Medulla oblongata (tissue), 1 donor: ENCODE measurements at regions not wholly inside any gene's neighbourhood (a gene's known extent, or its start where the extent isn't known, plus 50 kb on each side); places are given as distances from the start of the nearest gene placed in this dataset.

Experiments
- DNase-seq: peaks from one replicate; pipeline ENCODE4 v3.0.0-alpha.2; 2015; ENCODE audit errors: extremely low spot score

DNA sequence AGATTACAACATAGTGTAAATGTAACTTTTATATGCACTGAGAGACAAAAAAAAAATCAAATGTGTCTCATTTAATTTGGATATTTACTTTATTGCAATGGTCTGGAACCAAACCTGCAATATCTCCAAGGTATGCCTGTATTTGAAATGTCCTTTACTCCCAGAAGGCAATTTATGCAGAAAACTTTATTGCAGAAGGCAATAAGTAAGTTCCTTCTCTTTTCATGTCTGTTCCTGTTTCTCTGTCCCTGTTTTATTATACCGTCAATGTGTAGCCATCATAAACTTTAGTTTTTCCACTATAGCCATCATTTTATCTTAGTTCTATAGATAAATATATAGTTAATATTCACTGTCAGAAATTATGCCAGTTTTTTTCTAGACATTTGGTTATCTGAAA is 513.1 kb upstream of the FAM98A start:
- DNase-seq: no peak

DNA sequence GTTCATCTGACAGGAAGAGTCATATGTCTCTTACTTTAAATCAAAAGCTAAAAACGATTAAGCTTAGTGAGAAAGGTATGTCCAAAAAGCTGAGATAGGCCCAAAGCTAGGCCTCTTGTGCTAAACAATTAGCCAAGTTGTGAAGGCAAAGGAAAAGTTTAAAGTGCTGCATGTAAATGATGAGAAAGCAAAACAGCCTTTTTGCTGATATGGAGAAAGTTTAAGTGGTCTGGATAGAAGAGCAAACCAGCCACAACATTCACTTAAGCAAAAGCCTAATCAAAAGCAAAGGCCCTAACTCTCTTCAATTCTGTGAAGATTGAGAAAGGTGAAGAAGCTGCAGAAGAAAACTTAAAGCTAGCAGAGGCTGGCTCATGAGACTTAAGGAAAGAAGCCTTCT is 511.3 kb upstream of the FAM98A start:
- DNase-seq: no peak

DNA sequence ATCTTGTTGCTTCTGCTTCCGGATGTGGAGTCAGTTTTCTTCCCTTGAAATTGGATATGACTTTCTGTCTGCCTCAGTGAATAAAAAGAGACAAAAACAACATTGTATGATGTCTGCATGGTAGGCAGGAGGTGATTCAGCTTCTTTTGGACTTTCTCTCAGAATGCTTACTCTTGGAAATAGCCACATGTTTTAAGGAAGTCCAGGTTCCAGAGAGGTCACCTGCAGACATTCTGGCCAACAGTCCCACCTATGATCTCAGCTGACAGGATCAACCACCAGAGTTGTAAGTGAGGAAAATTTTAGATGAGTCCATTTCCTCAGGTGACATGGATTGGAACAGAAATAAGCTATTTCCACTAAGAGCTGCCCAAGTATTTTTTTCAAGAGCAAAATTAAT is 508.7 kb upstream of the FAM98A start:
- no peak for DNase-seq

DNA sequence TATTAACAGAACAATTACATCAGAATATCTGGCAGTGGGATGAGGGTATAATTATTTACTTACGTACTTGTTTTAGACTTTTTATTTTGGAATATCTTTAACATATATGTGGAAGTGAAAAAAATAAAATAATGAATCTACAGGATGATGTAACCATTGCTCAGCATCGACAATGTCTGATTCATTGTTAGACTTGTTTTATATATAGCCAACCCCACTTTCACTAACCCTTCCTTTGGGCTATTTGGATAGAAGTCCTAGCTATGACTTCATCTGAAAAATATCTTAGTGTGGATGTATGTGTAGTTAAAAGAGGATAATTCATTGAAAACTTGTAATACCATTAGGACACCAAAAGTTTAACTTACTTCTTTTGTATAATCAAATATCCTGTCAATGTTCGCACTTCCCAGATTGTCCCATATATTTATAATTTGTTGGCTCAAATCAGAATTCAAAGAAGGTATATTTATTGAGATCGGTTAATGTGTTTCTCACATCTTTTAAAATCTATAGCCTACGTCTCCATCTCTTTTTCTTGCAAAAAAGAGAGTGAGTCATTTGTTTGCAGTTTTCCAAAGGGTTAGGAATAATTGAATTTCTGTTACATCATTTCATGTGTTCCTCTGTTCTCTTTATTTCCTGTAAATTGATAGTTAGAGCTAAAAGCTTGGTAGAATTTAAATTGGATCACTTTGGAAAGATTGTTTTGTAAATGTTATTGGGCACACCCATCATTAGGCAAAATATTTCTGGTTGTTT is 506.1 kb upstream of the FAM98A start:
- DNase-seq: no peak

DNA sequence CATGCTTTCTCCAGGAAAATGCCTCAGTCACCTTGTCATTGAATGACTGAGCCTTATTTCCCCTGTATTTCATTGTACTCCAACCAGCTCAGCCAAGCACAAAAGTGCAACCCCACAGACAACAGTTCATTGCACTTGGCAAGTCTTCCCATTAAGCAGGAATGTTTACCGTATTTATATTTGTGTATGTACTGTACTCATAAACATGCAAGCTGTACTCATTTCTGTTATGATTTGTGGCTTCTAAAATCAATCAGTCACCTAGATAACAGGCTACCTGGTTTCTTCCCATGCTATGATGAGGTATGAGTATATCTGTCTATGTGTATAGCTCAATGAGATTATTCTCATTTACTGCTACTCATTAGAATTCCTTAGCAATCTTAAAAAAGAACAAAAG is 505.5 kb upstream of the FAM98A start:
- DNase-seq: no peak

DNA sequence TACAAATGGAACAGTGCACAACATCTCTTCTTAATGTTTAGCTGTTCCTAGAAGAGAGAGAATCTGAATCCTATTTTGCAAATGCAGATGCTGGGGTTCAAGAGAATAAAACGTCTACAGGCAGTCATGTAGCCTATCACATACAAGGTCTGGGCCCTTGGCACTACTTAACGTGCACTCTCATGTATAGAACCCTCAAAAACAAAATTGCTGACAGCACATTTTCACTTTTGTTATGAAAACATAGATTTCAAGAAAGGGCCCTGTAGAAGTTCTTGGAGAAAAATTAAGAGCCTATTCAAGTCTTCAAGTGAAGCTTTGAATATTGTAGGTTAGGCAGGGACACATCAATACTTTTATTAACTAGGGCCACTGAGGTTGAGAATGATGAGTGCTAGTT is 504.3 kb upstream of the FAM98A start:
- no peak for DNase-seq

DNA sequence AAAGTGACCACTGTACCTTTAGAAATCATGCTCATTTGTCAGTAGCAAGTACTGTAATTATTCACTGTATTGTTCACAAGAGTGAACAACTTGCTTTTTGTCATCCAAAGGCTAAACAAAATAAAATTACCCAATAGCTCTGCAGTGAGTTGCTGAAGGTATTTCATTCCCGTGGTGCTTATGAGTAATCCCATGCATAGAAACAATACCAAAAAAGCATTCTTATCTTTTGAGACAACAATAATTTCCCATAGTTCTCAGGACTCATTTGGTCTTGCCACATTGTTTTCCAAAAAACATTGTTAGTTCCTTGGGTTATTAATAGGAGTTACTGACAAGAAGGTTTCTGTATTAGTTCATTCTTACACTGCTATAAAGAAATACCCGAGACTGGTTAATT is 503.2 kb upstream of the FAM98A start:
- no peak for DNase-seq

DNA sequence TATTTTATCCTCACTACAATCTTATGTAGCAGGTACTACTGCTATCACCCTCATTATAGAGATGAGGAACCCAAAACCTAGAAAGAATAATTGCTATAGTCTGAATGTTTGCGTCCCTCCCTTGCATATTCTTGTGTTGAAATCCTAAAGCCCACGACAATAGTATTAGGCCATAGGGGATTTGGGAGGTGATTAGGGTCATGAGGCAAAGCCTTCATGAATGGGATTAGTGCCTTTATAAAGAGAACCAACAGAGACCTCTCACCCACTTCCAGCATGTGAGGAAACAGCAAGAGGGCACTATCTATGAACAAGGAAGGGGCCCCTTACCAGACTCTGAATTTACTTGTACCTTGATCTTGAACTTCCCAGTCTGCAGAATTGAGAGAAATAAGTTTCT is 500.3 kb upstream of the FAM98A start:
- DNase-seq: no peak

DNA sequence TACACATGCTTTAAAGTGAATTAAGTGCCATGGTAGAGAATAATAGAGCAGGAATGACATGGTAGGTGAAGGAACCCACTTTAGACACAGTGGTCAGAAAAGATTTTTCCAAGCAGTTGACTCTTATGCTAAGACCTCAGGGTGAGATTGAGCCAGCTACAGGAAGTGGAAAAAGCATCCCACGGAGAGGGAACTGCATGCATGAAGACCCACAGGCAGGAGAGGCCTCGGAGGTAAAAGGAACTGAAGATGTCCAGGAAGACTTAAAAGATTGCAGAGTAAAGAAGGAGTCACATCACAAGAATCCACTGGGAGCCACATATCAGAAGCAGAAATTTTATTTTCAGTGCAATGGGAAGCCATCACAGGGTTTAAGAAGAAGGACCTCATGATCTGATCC is 499.2 kb upstream of the FAM98A start:
- no peak for DNase-seq

DNA sequence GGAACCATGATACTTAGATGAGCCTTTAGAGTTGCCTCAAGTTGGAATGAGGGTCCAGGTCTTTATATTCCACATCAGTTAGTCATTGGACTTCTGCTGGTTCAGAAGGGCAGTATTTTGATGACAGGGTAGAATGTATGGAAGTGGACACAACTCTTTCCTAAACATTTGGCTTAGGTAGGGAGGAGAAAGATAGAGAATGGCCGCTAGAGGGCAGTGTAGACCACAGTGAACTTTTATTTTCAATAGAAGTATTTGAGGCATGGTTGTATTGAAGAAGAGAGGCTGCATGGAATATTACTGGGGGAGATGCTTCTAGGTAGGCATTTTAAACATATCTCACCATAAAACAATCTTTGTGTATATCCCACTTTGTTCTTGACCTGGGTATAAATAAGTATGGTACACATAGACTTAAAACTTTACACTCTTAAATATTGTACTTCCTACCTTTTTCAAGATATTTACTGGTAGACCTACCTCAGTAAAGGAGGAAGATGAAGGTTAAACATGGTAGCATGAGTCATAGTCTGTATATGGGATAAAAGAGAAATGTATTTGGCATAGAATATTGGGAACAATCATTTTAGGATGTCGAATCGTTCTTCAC is 497.6 kb upstream of the FAM98A start:
- DNase-seq: peak; percentile 85

DNA sequence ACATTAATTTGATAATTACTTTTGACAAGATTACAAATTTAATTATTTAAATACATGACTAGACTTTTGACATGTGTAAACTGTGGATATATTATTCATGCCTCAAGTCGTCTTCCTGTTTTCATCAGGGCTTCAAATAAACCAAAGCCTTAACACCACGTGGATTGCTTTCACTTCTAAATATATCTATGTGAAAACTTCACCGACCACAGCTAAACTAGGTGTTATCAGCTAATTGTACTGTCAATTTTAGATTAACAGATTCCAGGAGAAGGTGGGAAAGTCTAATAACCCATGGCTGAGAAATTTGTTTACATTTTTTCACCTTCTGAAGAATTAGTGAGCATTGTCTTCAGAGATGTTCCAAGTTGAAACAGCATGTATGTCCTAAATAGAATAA is 494.7 kb upstream of the FAM98A start:
- DNase-seq: no peak

DNA sequence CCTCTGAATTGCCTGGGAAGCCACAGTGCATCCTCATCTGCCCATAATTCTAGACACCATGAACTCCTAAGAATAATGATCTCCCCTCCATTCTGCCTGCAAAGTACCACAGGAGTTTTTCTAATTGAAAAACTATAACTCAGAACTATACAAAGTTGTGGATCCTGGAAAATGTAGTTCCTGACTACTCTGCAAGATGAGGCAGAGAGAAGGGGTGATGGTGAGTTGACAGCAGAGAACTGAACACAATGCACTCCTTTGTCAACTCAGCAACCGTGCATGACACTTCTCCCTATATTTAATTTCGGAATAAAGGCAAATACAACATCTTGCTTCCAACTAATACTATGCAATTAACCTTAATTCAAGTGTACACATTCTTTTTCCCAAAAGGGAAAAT is 471.1 kb upstream of the FAM98A start:
- peak; percentile 60 for DNase-seq

DNA sequence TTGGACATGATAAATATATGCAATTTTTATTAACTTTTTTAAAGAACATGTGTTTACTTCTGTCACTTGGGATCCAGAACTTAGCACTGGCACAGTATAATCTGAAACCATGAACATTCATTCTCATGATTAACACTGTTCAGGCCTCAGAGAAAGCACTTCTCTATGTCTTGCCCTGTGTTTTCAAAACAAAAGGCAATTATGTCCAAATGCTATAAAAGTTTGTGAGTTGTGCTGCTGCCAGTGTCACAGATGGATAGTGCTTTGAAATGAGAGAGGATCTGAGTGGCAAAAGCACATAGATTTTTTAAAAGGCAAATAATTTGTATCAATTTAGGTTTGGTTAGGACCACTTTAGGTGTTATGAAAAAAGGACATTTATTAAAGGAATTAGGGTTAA is 470.5 kb upstream of the FAM98A start:
- peak; percentile 81 for DNase-seq

DNA sequence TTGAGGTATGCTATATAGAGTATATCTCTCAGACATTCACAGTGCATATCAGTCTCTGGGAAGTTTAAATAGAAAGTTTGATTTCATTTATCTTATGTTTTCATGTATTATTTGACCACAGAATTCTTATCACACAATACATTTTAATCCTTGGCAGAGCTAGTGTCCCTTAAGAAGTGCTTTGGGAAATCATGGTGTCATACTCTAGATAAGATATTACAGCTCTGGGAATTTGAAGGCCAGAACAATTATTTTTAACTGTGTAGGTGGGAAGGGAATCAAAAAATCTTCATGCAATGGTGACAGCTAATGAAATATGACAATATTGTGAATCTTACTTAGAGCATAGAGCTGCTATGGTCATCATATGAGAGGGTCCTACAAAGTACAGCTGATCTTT is 451.3 kb upstream of the FAM98A start:
- DNase-seq: no peak

DNA sequence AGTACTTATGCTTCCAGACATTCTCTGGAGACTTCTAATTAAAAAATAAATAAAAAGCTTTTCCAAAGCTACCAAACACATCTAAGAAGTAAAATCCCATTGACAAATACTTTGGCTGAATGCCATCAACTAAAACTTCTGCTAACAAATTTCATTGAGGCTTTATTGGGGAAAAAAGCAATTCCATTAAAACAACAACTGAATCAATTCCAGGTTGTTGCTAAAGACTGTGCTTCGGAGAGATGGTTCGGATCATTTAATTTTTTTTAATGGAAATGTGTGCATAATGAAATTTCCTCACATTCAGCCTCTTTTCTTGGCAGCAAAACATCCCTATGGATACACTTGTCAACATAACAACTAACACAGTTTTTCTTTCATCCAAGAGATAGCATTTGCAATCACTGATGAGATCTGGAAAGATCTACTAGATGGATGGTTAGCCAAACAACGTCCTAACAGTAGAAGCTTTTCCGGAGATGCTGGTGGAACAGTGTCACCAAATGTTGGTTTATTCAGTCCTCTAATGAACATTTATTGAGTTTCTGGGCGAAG is 446.1 kb upstream of the FAM98A start:
- DNase-seq: no peak

DNA sequence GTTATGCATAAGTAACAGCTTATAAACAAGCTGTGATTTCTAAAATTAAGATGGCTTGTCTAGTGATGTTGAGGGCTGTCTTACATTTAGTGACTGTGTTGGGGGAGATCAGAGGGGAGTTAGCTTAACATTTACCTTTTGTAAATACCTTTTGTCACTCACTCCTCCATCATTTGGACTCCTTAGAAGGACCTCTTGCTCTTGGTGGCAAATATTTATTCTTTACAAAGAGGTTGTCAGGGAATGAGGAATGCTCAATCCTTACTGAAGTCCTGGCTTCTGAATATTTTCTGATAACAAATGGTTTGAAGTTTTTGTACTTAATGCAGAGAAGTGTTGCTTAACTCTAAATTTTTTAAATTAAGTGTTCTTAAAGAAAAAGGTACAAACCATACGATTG is 438.8 kb upstream of the FAM98A start:
- DNase-seq: no peak

DNA sequence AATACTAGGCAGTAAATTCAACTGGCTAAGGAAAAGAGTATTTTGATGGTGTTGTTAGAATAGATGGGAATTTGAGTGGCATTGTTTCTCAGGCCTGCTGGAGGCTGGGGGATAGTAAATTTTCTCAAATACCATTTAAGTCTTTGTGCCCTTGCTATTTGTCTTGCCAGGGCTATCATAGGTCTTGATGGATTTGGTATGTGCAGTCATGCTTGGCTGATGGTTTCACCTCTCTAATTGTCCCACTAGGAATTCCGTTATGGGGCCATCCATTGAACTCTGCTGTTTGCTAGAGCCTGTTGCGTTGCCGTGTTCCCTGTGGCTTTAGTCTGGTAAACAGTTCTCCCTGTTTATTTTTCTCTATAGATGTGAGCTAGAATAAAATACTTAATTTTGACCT is 438.1 kb upstream of the FAM98A start:
- no peak for DNase-seq

DNA sequence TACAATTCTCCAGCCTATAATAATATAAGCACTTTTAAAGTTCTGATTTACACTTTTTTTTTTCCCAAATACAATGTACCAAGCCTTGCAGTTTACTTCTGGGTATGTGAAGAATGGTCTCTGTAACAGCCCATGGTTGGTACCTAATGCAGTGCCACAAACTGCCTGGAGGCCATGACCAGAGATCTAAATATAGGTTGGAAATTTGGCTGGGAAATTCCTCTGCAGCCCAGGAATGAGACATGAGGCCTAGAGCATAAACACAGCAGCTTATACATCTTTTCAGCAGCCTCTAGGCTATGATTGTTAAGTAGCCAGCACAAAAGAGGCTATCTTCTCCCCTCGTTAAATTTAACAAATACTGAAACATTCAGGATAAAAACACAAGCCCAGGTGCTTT is 432.0 kb upstream of the FAM98A start:
- DNase-seq: no peak

DNA sequence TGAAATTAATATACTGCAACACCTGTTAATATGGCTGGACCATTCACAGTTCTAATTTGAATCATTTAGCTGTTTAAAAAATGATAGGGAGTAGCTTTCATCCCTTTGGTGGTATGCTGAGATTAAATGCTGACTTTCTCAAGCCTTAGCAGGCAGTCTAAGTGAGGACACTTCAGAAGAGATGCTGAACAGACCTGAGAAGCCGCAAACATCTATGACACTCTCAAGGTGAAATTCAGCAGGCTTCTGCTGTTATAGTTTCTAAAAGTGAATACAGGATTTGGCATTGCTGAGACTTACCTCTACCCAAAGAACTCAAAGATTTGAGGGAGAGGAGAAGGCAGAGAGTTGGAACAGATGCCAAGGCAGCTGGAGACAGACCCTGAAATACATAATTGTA is 431.2 kb upstream of the FAM98A start:
- no peak for DNase-seq

DNA sequence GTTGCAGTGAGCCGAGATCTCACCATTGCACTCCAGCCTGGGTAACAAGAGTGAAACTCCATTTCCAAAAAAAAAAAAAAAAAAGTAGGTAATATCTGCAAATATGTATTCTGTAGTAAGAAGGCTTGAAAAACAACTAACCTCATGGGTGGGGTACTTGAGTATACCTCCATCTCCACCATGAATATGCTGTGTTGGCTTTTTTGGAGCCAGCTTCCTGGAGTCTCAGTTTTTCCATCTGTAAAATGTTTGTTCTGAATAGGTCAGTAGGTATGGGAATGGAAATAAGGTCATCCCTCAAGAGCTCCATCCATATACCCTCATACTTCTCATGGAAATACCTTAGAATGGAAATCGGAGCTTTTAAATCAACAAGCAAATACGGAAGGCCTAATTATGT is 430.0 kb upstream of the FAM98A start:
- DNase-seq: no peak

DNA sequence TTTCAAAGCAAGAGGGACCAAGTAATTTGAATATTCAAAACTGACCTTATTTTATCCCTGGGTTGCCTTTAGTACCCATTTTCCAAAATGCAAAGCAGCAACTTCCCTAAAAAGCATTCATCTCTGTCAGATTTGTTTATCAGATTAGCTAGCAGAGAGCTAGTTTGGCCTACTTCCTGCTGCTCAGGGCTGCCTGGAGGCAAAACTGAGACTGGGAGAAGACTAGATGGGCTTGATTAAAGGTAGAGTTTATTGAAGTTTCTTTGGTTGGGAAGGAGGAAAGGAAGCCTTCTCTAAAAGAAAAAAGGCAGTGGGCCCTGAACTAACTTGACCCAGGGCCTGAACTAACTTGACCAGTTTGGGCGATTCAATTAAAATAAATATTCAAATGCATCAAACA is 426.1 kb upstream of the FAM98A start:
- no peak for DNase-seq

DNA sequence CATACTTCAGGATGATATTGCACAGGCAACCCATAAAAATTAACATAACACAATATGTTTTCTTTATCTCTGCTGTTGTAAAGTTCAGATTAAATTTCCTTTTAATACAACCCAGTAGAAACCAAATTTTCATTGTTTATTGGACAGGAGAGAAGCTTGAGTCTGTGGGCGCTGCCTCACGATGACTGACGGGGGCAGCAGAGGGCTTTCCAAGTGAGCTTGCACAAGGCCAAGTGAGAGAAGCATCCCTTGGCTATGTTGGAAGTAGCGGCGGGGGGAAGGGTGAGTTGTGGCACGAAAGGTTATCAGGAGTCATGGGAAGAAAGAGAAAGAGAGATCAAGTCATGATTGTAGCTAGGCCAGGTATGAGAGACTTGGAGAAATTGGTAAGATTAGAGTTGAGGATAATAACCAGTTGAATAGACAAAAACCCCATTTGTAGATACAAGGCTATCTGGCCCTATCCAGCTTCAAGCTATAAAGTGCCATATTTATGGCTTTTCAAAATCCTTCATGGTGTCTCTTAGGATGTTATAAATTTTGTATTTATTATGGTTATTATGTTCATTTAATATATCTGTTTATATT is 413.7 kb upstream of the FAM98A start:
- peak; percentile 92 for DNase-seq

DNA sequence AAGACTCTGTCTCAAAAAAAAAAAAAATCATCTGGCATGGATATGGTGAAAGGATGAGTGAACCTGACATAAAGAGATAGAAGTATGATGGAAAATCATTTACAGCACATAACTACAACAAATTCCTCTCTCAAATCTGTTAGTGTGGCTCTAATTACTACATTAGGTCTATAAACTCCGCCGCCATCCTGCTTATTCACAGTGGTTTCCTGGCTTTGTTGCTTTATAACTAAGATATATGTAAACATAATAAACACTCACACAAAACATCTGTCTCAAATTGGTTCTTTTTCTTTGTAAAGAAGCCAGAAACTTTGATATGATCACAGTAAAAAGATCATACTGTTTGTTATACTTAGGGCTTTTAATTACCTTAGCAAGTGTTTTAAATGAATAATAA is 412.6 kb upstream of the FAM98A start:
- no peak for DNase-seq
